ENCODE measurements at regions not wholly inside any gene's neighbourhood (a gene's known extent, or its start where the extent isn't known, plus 50 kb on each side); places are given as distances from the start of the nearest gene placed in this dataset.

DNA sequence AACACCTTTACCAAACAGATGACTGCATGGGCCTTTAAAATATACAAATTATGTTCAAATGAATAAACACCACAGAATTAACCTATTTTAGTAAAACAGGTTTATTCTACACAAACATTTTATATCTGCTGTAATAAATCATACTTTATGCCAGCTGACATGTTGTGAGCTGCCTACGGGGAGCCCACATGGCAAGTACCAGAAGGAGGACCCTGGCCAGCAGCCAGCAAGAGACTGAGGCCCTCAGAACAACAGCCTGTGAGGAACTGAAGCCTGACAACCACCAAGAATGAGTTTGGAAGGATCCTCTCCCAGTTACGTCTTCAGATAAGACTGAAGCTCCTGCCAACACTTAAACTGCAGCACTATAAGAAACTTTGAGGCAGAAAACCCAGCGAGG lies 377.0 kb downstream of the PDGFC start:
- TF ChIP-seq, protein P1, sequence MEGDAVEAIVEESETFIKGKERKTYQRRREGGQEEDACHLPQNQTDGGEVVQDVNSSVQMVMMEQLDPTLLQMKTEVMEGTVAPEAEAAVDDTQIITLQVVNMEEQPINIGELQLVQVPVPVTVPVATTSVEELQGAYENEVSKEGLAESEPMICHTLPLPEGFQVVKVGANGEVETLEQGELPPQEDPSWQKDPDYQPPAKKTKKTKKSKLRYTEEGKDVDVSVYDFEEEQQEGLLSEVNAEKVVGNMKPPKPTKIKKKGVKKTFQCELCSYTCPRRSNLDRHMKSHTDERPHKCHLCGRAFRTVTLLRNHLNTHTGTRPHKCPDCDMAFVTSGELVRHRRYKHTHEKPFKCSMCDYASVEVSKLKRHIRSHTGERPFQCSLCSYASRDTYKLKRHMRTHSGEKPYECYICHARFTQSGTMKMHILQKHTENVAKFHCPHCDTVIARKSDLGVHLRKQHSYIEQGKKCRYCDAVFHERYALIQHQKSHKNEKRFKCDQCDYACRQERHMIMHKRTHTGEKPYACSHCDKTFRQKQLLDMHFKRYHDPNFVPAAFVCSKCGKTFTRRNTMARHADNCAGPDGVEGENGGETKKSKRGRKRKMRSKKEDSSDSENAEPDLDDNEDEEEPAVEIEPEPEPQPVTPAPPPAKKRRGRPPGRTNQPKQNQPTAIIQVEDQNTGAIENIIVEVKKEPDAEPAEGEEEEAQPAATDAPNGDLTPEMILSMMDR (IDR thresholded peaks at IDR 0.05), result no peak
- ChIA-PET CTCF (no interaction called here), POLR2A (no interaction called here)
- no peak for DNase-seq
- no peak overlapping the region for H3K4me3 Mint-ChIP-seq
- intact Hi-C loops (cut with micrococcal nuclease), result no loop called here
- H3K27me3 Mint-ChIP-seq, result no peaks in the 10 kb centered on the region
- H3K36me3 Mint-ChIP-seq (ENCODE audit: low read depth), result no peaks in the 10 kb centered on the region
- no peak for ATAC-seq
- H3K4me1 Mint-ChIP-seq (ENCODE audit: low read depth), result no peaks in the 10 kb centered on the region
- no peak overlapping the region for H3K27ac Mint-ChIP-seq
- peaks cover 2% of the 10 kb centered on the region for H3K9me3 Mint-ChIP-seq

DNA sequence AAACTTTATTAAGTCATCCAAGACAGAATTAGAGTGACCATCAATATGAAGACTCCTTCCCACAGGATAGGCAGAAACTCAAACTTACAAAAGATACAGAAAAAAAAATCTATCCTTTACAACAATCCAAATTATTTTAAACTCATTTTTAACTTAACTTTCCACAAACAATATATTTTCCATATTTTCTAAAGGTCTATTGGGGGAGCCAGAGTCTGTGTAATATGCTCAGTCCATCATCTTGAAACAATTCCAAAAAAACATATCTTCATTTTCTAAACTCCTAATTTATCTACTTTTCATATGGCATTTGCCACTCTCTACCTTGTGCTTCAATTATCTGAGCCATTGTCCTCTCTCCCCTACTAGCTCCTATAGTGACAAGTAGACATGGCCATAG lies 378.1 kb downstream of the PDGFC start:
- Mint-ChIP-seq H3K27me3 (no peaks in the 10 kb centered on the region), H3K36me3 (ENCODE audit: low read depth) (no peaks in the 10 kb centered on the region), H3K4me1 (ENCODE audit: low read depth) (no peaks in the 10 kb centered on the region), H3K4me3 (no peak overlapping the region), H3K9me3 (peaks cover 3% of the 10 kb centered on the region), H3K27ac (no peak overlapping the region)
- CTCF ChIA-PET, result no interaction called here
- ATAC-seq (no peak), DNase-seq (no peak)
- intact Hi-C loops (cut with micrococcal nuclease), result no loop called here
- POLR2A ChIA-PET, result no interaction called here
- TF ChIP-seq, protein P1 (IDR thresholded peaks at IDR 0.05), result no peak

DNA sequence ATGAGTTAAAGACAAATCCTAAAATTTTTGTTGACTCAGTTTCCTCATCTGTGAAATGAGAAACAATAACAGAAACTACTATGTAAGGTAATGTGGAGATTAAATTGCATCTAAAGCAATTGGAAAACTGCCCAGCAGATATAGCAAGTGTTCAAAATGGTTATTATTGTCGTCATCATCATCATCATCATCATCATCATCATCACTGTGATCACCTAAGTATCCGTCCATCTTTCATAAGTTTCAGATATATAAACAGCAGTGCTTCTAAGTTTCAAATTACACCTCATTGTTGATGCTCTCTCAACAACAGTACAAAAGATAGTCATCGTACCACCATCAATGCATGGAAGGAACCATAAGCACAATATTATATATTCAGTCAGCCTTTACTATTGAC lies 379.9 kb downstream of the PDGFC start:
- H3K36me3 Mint-ChIP-seq (ENCODE audit: low read depth), result no peaks in the 10 kb centered on the region
- H3K27me3 Mint-ChIP-seq, result no peaks in the 10 kb centered on the region
- DNase-seq, result no peak
- H3K27ac Mint-ChIP-seq, result no peak overlapping the region
- no peaks in the 10 kb centered on the region for H3K4me1 Mint-ChIP-seq (ENCODE audit: low read depth)
- intact Hi-C loops (cut with micrococcal nuclease), result no loop called here
- TF ChIP-seq, protein P1 (IDR thresholded peaks at IDR 0.05), result no peak
- no peak for ATAC-seq
- ChIA-PET CTCF (no interaction called here), POLR2A (no interaction called here)
- H3K4me3 Mint-ChIP-seq, result no peak overlapping the region
- peaks cover 3% of the 10 kb centered on the region for H3K9me3 Mint-ChIP-seq

DNA sequence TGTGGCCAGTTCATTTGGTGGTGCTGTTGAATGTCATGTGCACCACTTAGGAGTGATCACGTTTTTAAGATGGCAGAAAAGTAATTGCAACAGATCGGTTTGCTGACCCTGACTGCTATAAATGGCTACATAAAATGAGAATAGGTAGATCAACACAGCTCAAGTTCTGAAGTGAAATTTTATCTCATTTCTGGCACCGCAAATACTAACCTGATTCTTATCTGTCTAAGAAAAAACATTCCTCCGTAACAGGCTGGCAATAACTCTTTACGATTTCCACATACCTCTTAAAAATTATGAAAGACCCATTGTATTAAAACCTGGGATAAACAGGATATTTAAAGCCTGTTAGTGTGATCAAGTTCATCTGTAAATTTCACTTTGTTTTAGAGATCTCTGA lies 387.5 kb downstream of the PDGFC start:
- H3K27me3 Mint-ChIP-seq, result no peaks in the 10 kb centered on the region
- no peaks in the 10 kb centered on the region for H3K4me1 Mint-ChIP-seq (ENCODE audit: low read depth)
- no peaks in the 10 kb centered on the region for H3K9me3 Mint-ChIP-seq
- H3K36me3 Mint-ChIP-seq (ENCODE audit: low read depth), result no peaks in the 10 kb centered on the region
- POLR2A ChIA-PET, result no interaction called here
- ATAC-seq (no peak), DNase-seq (no peak)
- TF ChIP-seq, protein P1 (IDR thresholded peaks at IDR 0.05), result no peak
- CTCF ChIA-PET, result no interaction called here
- H3K4me3 Mint-ChIP-seq, result no peak overlapping the region
- intact Hi-C loops (cut with micrococcal nuclease), result no loop called here
- no peak overlapping the region for H3K27ac Mint-ChIP-seq

DNA sequence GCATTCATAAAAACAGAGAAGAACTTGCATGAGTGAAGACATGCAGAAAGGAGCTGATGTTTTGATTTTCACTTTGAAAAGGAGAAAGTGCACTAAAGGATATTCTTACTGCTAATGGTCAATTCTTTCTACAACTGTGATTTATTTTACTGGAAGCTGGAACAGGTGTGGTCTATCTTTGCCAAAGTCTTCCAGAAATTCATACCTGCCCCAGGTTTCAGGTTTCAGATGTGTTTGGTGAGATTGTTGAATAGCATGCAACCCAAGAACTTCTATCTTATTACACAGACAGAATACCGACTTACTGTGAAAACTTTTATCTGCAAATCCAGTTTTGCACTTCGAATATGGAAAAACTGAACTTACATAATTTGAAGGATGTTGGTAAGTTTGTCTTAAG lies 388.3 kb downstream of the PDGFC start:
- intact Hi-C loops (cut with micrococcal nuclease), result no loop called here
- ChIA-PET CTCF (no interaction called here), POLR2A (no interaction called here)
- no peak for ATAC-seq
- Mint-ChIP-seq H3K27ac (no peak overlapping the region), H3K4me1 (ENCODE audit: low read depth) (no peaks in the 10 kb centered on the region), H3K9me3 (no peaks in the 10 kb centered on the region), H3K4me3 (no peak overlapping the region), H3K36me3 (ENCODE audit: low read depth) (no peaks in the 10 kb centered on the region), H3K27me3 (no peaks in the 10 kb centered on the region)
- DNase-seq, result no peak
- TF ChIP-seq, protein P1 (IDR thresholded peaks at IDR 0.05), result no peak

All from activated CD8-positive, alpha-beta T cell treated with anti-CD3 and anti-CD28 coated beads for 36 hours (primary cell).